ENCODE measurements at regions not wholly inside any gene's neighbourhood (a gene's known extent, or its start where the extent isn't known, plus 50 kb on each side); places are given as distances from the start of the nearest gene placed in this dataset.

DNA sequence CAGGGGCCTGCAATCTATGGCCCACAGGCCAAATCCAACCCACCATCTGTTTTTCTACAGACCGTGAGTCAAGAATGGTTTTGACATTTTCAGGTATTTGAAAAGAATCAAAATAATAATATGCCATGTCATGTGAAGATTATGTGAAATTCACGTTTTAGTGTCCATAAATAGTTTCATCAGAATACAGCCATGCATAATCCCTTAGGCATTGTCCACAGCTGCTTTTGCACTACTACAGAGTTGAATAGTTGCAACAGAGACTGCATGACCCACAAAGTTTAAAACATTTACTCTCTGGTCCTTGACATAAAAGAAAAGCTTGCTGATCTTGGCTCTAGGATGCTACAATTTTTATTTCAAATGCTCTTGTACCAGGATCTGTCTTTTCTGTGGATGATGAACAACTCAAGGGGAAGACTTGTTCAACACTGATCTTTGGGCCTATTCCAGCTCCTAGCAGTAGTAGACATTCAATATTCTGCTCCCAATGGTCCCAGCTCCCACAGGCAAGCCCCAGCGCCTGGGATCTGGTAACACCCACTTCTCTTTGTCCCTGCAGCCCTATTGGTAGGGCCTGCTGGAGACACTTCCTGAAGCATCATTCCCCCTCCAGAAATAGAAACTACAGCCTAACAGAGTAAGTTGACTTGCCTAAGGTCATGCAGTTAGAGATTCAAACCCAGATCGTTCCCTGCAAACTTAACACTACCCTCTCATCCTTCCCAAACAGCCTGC lies 76.9 kb downstream of the MRPL46 start:
- TF ChIP-seq, protein P1, sequence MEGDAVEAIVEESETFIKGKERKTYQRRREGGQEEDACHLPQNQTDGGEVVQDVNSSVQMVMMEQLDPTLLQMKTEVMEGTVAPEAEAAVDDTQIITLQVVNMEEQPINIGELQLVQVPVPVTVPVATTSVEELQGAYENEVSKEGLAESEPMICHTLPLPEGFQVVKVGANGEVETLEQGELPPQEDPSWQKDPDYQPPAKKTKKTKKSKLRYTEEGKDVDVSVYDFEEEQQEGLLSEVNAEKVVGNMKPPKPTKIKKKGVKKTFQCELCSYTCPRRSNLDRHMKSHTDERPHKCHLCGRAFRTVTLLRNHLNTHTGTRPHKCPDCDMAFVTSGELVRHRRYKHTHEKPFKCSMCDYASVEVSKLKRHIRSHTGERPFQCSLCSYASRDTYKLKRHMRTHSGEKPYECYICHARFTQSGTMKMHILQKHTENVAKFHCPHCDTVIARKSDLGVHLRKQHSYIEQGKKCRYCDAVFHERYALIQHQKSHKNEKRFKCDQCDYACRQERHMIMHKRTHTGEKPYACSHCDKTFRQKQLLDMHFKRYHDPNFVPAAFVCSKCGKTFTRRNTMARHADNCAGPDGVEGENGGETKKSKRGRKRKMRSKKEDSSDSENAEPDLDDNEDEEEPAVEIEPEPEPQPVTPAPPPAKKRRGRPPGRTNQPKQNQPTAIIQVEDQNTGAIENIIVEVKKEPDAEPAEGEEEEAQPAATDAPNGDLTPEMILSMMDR (IDR thresholded peaks at IDR 0.05): no peak
- TF ChIP-seq POLR2A (IDR thresholded peaks at IDR 0.05; ENCODE audit: low read depth): no peak

Measured in esophagus muscularis mucosa (tissue), 3 donors.